ENCODE measurements at regions not wholly inside any gene's neighbourhood (a gene's known extent, or its start where the extent isn't known, plus 50 kb on each side); places are given as distances from the start of the nearest gene placed in this dataset.

- TF ChIP-seq CTCF (IDR thresholded peaks at IDR 0.05) (no peak), REST (IDR thresholded peaks at IDR 0.05; ENCODE audit: insufficient read depth in 1 of 2, low read depth in 2 of 2, low read length in 1 of 2) (no peak), POLR2AphosphoS5 (IDR thresholded peaks at IDR 0.05; ENCODE audit: low read depth, low read length) (no peak), SIN3A (IDR thresholded peaks at IDR 0.05; ENCODE audit: borderline replicate concordance, insufficient read depth, low read depth, low read length) (no peak), TCF7L2 (IDR thresholded peaks at IDR 0.05; ENCODE audit: low read depth, low read length) (no peak)
Measured at GRCh38 chr1:234907208-234907939, 221.3 kb downstream of the TOMM20 start.

Data from Panc1 (cell line).